ENCODE measurements at regions not wholly inside any gene's neighbourhood (a gene's known extent, or its start where the extent isn't known, plus 50 kb on each side); places are given as distances from the start of the nearest gene placed in this dataset.

DNA sequence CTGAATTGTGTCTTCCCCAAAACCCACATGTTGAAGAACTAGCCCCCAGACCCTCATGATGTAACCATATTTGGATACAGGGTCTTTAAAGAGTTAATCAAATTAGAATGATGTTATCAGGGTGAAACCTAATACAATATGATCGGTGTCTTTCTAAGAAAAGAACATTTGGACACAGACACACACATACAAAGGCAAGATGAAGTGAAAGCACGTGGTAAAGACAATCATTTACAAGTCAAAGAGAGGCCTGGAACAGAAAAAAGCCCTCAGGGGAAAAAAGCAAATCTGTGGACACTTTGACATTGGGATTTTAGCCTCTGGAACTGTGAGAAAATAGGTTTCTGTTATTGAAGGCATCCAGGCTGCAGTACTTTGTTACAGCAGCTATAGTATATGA lies 733.4 kb downstream of the JRKL start:
- Histone ChIP-seq H3K9me3 (no peaks in the 10 kb centered on the region), H3K4me3 (no peak overlapping the region)
- no peak for DNase-seq

DNA sequence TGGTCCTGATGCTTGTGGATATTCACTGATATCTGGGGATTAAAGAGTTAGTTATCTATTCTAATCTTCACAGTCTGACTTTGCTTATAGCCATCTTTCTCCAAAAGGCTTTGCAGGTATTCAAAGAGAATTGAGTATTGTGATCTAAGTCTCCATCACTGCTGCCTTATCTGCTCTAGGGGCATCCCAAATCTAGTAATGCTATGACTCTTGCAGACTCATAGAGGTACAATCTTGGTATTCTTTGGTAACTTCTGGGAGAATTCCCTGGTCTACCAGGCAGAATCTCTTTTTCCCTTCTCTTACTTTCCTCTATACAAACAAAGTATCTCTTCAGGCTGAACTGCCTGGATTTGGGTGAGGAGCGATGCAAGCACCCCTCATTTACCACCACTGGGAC lies 746.3 kb downstream of the JRKL start:
- DNase-seq = no peak
- Histone ChIP-seq H3K36me3 (no peaks in the 10 kb centered on the region), H3K4me3 (no peak overlapping the region), H3K9me3 (no peaks in the 10 kb centered on the region; the same call in 1 of the 2 replicates), H3K27me3 (no peaks in the 10 kb centered on the region)

More for the DNA sequence above, 733.4 kb downstream of the JRKL start:
- H3K27me3 ChIP-seq = no peaks in the 10 kb centered on the region
- no peaks in the 10 kb centered on the region for H3K36me3 ChIP-seq

DNA sequence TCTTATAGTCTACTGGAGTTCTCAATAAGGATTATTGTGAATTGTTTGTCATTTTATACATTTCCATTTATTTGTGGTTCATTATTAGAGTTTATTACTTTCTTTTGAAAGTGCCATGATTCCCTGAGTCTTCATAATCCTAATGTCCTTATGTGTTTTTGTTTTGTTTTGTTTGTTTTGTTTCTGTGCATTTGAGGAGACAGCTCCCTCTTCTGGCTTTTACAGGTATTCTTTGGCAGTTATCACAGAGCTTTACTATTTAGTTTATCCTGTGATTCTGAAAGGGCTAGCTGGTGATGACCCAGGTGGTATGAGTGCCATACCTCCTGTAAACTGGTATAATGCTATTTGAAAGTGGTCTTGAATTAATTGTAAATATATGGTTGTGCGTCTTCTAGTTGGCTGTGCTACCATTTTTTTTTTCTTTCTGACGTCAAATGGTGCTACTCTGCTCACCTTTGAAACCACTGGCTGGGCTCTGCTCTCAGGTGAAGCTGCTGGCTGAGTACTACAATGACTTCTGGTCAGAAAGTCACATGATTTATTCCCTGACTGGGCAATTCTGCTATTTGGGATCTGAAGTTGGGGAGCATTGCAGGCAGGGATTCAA lies 751.2 kb downstream of the JRKL start:
- Histone ChIP-seq H3K9me3 (no peaks in the 10 kb centered on the region; the same call in 1 of the 2 replicates), H3K36me3 (no peaks in the 10 kb centered on the region), H3K27me3 (no peaks in the 10 kb centered on the region), H3K4me3 (no peak overlapping the region)
- no peak for DNase-seq

GRCh38 chr11:97143463-97143862 lies 753.6 kb downstream of the JRKL start:
- H3K4me3 ChIP-seq = no peak overlapping the region
- H3K36me3 ChIP-seq = no peaks in the 10 kb centered on the region
- H3K27me3 ChIP-seq = no peaks in the 10 kb centered on the region
- no peaks in the 10 kb centered on the region; the same call in 1 of the 2 replicates for H3K9me3 ChIP-seq
- no peak for DNase-seq

GRCh38 chr11:97149741-97150140 lies 759.9 kb downstream of the JRKL start:
- H3K4me3 ChIP-seq = no peak overlapping the region
- H3K36me3 ChIP-seq = no peaks in the 10 kb centered on the region
- H3K9me3 ChIP-seq = no peaks in the 10 kb centered on the region
- no peaks in the 10 kb centered on the region for H3K27me3 ChIP-seq
- no peak for DNase-seq

DNA sequence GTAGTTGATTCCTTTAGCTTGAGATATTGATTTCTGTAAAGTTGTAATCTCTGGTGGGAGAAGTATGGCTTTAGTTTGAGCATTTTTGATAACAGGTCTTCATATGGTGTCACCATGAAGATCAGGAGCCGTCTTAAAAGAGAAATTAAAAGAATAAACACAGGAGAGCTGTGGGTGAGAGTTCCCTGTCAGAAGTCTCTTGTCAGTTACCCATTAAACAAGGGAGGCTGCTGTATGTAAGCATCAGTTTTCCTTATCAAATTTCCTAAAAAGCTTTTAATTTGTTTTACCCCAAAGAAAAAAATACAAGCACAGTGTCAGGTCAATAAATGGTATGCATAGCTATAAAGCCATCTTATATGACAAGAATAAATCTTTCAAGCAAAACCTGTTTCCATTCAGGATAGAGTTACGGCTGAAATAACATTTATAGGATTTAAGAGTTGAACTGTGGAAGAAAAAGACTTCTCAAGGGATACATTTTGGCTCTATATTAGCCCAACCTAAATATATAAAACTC lies 767.5 kb downstream of the JRKL start:
- no peak for DNase-seq
- no peaks in the 10 kb centered on the region for H3K36me3 ChIP-seq

GRCh38 chr11:97158243-97158642 lies 768.4 kb downstream of the JRKL start:
- no peaks in the 10 kb centered on the region for H3K9me3 ChIP-seq
- H3K36me3 ChIP-seq = no peaks in the 10 kb centered on the region
- no peaks in the 10 kb centered on the region for H3K27me3 ChIP-seq
- DNase-seq = no peak
- H3K4me3 ChIP-seq = no peak overlapping the region

More for the DNA sequence above, 767.5 kb downstream of the JRKL start:
- Histone ChIP-seq H3K4me3 (no peak overlapping the region), H3K9me3 (no peaks in the 10 kb centered on the region), H3K27me3 (no peaks in the 10 kb centered on the region)

DNA sequence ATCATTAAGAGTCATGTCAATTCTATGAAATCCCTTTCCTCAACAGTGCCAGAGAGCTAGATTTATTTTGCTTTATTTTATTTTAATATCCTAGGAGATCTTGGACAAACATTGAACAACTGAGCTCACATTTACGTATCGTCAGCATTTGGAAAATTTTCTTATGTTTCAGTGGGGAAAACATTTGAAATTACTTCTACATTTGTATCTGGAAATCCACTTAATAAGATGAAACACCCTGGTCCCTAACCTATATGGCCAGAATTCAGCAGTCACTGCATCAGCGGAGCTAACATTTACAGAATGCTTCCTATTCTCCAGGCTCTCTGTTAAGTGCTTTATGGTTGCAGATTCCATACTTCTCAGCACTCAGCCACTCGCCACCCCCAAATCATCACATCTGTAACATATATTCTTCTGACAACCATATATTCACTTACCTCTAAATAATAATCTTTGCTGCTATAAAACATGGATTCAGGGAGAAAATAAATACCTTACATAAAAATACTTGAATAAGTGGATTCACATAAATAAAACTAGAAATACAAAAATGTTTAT lies 773.9 kb downstream of the JRKL start:
- no peak for DNase-seq
- Histone ChIP-seq H3K27me3 (no peaks in the 10 kb centered on the region; the same call in 1 of the 2 replicates), H3K36me3 (no peaks in the 10 kb centered on the region), H3K9me3 (no peaks in the 10 kb centered on the region), H3K4me3 (no peak overlapping the region)

DNA sequence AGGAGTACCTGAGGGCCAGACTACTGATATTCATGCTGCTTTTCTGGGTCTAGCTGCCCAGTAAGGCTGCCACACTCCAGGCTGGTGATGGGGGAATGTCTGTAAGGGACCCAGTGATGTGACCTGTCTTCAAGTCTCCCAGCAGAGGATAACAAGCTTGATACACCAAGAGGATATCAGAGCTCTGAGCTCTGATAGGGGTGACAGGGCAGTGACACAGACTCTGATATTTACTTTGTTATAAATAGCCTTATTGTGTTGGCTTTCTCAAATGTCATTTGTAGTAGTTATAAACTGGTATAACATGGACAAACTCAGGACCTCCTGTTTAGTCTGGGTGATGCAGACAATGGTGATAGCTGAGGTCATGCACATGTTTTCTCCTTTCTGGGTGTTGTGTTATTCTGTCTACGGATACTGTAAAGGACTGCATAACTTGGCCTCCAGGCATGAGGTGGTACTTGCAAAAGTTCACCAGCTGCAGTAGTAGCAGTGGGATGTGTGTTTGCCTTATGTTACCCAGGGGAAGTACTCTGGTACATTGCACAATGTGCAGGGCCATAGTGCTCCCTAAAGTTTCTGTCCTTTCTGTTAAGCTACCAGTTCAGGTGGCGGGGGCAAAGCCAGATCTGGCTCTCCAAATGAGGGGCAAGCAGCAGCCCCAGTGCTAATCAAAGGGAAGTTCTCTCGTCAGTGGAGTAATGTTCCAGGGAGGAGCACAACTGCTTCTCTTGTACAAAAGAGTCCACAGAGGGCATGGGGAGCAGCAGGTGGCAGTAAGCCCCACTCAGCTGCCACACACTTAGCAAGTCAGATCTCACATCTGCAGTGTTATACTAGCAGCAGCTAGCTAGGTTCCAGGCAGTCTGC lies 812.2 kb downstream of the JRKL start:
- H3K27me3 ChIP-seq = no peaks in the 10 kb centered on the region
- H3K36me3 ChIP-seq = no peaks in the 10 kb centered on the region
- no peak for DNase-seq
- H3K4me3 ChIP-seq = no peak overlapping the region
- no peaks in the 10 kb centered on the region for H3K9me3 ChIP-seq

DNA sequence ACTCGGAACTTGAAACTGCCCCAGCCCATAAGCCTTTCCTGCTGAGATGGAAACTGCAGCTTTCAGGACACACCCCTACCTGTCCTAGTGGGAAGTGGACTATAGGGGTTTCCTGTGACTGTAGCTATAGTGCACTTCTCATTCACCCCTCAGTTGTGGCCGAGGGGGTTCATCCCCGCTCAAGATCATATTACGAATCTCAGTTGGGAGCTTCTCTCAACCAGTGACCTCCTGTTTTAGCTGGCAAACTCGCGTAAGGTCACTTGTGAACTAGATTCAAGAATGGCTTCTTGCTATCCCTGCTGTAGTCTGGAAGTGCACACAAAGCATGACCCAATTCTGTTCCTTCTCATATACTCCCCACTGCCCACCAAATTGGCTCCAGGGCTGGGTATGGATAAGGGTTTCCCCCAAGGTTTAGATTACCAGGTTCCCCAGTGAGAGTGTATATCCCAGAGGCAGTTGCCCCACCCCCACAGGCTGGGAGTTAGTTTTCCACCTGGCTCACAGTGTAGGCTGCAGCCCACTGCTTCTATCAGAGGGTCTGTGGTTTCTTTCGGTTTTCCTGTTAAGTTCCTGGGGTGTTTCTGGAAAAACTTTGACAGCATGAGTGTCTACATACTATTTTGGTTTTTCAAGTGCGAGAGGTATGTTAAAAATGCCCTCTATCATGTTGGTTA lies 812.9 kb downstream of the JRKL start:
- Histone ChIP-seq H3K4me3 (no peak overlapping the region), H3K36me3 (no peaks in the 10 kb centered on the region)

DNA sequence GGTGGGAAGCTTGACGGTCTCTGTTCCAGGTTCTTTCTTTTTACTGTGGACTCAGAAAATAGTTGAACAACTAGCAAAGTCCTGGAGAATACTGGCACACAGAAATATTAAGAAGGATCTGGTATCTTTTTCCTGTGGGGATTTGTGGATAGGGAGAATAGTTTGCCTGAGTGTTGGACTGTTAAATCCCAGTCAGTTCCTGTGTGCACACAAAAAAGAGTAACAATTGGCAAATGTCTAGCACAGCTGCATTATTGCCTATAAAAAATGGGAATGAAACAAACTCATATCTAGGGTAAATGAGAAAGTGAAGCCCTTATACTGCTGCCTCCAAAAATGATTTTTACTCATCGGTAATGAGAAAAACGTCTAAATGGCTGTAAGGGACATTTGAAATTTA lies 828.2 kb downstream of the JRKL start:
- DNase-seq = no peak
- no peaks in the 10 kb centered on the region for H3K9me3 ChIP-seq
- H3K27me3 ChIP-seq = no peaks in the 10 kb centered on the region; the same call in 1 of the 2 replicates
- H3K4me3 ChIP-seq = no peak overlapping the region
- no peaks in the 10 kb centered on the region for H3K36me3 ChIP-seq

More for the DNA sequence above, 812.9 kb downstream of the JRKL start:
- no peaks in the 10 kb centered on the region for H3K9me3 ChIP-seq
- DNase-seq = no peak
- no peaks in the 10 kb centered on the region for H3K27me3 ChIP-seq

GRCh38 chr11:97223647-97224046 lies 833.8 kb downstream of the JRKL start:
- no peaks in the 10 kb centered on the region for H3K9me3 ChIP-seq
- H3K36me3 ChIP-seq = no peaks in the 10 kb centered on the region
- H3K4me3 ChIP-seq = no peak overlapping the region
- DNase-seq = no peak
- no peaks in the 10 kb centered on the region for H3K27me3 ChIP-seq

DNA sequence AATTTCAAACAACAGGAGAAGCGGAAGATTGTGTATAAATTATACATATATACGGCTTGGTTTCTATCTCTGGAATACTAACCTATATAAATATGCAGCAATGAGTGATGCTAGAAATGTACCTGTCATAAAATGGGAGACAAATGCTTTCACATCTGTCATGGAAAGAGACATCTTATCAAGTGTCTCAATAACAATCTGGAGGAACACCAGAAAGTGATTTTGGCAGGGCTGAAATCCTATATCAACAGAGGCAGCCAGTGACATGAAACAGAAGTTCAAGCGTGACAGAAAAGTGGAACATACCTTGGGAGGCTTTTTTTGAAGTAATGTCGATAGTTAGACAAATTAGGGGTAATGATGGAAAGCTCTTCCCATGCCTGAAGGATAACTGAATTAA lies 834.6 kb downstream of the JRKL start:
- no peak for DNase-seq
- no peaks in the 10 kb centered on the region for H3K9me3 ChIP-seq
- no peaks in the 10 kb centered on the region; the same call in 1 of the 2 replicates for H3K27me3 ChIP-seq
- no peak overlapping the region for H3K4me3 ChIP-seq
- H3K36me3 ChIP-seq = no peaks in the 10 kb centered on the region

DNA sequence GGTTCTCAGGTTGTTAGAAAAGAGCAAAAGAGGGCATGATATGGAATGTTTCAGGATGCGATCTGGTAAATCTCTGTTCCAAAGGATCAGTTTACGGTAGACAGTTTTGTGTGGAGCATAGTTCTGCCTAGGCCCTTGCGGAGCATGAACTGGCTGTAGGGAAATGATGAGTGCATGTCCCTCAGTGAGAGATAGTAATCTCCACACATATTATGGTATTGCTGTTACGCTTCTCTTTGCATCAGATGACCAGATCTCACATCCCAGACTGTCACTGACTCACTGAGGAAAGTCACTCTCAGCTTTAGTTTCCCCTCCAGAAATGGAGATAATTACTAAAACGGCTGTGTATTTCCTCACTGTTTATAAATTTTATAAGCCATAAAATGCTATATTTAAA lies 836.0 kb downstream of the JRKL start:
- no peaks in the 10 kb centered on the region for H3K36me3 ChIP-seq
- no peak for DNase-seq

DNA sequence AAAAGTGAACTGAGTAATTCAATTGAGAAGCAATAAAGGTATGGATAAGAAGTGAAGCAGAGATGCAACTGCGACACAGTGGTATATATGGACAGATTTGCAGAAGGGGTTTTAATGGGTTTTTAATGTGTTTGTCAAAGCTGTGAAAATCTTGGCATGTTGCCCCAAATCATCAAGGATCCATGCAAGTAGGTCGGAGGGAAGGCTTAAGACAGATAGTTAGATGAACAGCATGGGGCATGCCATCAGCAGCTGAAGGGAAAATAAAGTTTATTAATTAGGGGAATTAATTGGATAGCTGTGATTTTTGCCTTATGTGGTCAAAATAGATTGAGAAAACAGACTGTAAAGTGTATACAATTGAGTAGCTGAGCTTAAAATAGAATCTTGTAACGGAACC lies 840.1 kb downstream of the JRKL start:
- Histone ChIP-seq H3K27me3 (no peaks in the 10 kb centered on the region; the same call in 1 of the 2 replicates), H3K4me3 (no peak overlapping the region), H3K9me3 (no peaks in the 10 kb centered on the region), H3K36me3 (no peaks in the 10 kb centered on the region)
- DNase-seq = no peak

More for the DNA sequence above, 836.0 kb downstream of the JRKL start:
- no peak overlapping the region for H3K4me3 ChIP-seq
- H3K9me3 ChIP-seq = no peaks in the 10 kb centered on the region
- H3K27me3 ChIP-seq = no peaks in the 10 kb centered on the region; the same call in 1 of the 2 replicates

- no peaks in the 10 kb centered on the region for H3K9me3 ChIP-seq
- H3K36me3 ChIP-seq = no peaks in the 10 kb centered on the region
- DNase-seq = no peak
- no peak overlapping the region for H3K4me3 ChIP-seq
- H3K27me3 ChIP-seq = no peaks in the 10 kb centered on the region; the same call in 1 of the 2 replicates
Observed at GRCh38 chr11:97231231-97231630, 841.4 kb downstream of the JRKL start.

DNA sequence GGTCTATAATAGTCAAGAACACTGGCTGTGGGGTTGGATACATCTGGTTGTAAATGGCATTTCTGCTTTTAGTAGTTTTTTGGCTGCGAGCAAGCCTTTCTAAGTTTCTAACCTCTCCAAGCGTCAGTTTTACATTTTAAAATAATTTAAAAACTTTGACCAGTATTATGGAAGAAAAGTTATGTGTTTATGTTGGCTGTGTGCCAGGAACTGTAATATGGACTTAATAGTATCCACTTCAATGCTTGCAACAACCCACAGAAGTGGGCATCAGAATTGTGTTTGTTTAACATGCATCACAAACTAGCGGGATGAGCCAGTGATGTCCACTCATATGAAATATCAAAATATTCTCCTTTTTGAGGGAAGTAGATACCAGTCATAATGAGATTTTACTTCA lies 844.2 kb downstream of the JRKL start:
- H3K36me3 ChIP-seq = no peaks in the 10 kb centered on the region
- no peak overlapping the region for H3K4me3 ChIP-seq
- H3K27me3 ChIP-seq = no peaks in the 10 kb centered on the region; the same call in 1 of the 2 replicates
- no peaks in the 10 kb centered on the region for H3K9me3 ChIP-seq
- no peak for DNase-seq
